ENCODE measurements at regions not wholly inside any gene's neighbourhood (a gene's known extent, or its start where the extent isn't known, plus 50 kb on each side); places are given as distances from the start of the nearest gene placed in this dataset.
"Not testable (repeated sequence)": the region's sequence is repeated elsewhere in the genome, so short reads cannot be mapped to it uniquely, and the experiment has no call there.

DNA sequence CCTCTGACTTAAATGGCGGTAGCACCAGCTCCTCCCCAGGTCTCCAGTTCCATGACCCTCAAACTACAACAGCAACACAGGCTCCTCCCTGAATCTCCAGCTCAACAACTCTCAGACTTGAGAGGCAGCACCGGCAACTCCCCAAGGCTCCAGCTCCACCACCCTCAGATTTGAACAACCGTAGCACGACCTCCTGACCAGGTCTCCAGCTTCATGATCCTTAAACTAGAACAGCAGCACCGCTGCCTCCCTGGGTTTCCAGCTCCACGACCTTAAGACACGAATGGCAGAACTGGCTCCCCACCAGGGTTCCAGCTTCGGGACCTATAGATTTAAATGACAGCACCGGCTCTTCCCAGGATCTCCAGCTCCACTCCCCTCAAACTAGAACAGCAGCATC is 325.8 kb downstream of the PREX1 start:
- Histone ChIP-seq H3K27ac (no peak overlapping the region), H3K4me3 (no peak overlapping the region)
- TF ChIP-seq, protein P1, sequence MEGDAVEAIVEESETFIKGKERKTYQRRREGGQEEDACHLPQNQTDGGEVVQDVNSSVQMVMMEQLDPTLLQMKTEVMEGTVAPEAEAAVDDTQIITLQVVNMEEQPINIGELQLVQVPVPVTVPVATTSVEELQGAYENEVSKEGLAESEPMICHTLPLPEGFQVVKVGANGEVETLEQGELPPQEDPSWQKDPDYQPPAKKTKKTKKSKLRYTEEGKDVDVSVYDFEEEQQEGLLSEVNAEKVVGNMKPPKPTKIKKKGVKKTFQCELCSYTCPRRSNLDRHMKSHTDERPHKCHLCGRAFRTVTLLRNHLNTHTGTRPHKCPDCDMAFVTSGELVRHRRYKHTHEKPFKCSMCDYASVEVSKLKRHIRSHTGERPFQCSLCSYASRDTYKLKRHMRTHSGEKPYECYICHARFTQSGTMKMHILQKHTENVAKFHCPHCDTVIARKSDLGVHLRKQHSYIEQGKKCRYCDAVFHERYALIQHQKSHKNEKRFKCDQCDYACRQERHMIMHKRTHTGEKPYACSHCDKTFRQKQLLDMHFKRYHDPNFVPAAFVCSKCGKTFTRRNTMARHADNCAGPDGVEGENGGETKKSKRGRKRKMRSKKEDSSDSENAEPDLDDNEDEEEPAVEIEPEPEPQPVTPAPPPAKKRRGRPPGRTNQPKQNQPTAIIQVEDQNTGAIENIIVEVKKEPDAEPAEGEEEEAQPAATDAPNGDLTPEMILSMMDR (IDR thresholded peaks at IDR 0.05), result no peak
- DNase-seq (ENCODE audit: low spot score), result peak; percentile 49

DNA sequence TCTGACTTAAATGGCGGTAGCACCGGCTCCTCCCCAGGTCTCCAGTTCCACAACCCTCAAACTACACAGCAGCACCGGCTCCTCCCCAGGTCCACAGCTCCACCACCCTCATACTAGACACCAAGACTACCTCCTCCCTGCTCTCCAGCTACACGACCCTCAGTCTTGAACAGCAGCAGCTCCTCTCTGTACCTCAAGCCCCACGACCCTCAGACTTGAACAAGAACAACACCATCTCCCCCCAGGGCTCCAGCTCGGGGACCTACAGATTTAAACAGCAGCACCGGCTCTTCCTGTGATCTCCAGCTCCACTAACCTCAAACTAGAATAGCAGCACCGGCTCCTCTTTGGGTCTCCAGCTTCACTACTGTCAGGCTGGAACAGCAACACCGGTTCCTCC is 326.9 kb downstream of the PREX1 start:
- DNase-seq (ENCODE audit: low spot score), result peak; percentile 36
- not testable (repeated sequence) for H3K27ac ChIP-seq, H3K4me3 ChIP-seq

DNA sequence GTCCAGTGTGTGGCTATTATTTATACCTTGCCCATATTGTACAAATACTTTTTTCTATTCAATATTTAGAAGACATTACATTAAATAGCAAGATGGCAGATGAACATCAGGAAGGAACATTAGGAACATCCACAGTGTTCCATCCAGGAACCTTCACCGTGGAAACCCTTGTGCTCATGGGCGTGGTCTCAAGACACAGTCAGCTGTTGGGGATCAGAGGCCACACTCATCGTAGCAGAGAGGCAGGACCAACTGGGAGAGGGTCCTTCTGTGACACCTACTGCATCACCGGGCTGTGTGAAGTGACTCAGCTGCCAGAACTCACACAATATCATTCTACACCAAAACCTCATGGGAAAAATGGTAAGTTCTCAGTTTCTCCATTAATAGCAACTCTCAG is 328.9 kb downstream of the PREX1 start:
- not testable (repeated sequence) for H3K27ac ChIP-seq; DNase-seq (ENCODE audit: low spot score); H3K4me3 ChIP-seq

DNA sequence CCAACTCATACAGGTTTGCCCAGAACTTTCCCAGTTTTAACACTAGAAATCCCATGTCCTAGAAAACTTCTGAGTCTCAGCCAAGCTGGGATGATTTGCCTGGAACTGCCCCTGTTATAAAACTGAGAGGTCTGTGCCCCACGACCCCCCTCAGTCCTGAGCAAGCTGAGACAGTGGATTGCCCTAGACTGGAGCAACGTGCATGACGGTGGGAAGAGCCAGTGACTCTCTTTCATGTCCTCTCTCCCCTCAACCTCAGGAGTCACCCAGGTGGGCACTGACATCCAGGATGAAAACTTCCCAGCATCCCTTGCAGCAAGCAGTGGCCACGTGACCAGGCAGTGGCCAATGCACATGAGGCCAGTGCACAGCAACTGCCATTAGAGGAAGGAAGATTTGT is 329.7 kb downstream of the PREX1 start:
- not testable (repeated sequence) for H3K4me3 ChIP-seq, H3K27ac ChIP-seq
- peak; percentile 12 for DNase-seq (ENCODE audit: low spot score)

DNA sequence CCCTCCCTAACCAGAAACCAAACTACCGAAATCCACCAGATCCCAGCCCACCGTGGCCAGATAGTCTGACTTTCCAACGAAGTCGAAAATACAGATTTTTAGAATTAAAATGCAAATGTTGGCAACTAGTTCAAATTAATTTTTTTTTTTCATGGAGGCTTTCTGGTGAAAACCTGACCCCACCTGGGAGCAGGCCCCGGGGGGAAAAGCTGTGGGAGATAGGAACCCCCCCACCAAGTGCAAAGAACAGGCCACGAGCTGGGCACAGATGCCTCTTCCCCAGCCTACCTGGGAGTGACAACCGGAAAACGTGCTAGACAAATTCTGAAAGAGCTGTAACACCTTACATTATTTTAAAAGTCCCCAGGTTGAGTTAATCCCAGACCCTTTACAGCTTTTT is 333.8 kb downstream of the PREX1 start:
- H3K27ac ChIP-seq, result no peak overlapping the region
- no peak overlapping the region for H3K4me3 ChIP-seq
- TF ChIP-seq, protein P1 (IDR thresholded peaks at IDR 0.05), result no peak
- DNase-seq (ENCODE audit: low spot score), result peak; percentile 19

DNA sequence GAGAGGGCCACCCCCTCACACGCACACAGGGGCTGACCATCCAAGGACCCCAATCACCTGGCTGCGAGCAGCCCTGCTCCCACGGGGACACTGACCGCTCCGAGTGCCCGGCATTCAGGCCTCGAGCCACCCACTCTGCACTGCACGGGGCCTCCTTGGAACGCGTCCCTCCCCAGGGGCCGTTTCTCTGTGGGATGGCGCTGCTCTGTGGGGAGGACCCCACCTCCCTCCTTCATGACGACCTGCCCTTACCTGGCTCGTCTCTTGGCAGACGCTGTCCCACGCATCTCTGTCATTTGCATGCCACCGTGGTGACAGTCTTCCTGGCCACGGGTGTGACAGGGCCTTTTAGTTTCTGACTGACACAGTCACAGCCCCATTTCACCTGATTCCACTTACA is 334.5 kb downstream of the PREX1 start:
- DNase-seq (ENCODE audit: low spot score), result peak; percentile 17
- not testable (repeated sequence) for H3K27ac ChIP-seq, H3K4me3 ChIP-seq

DNA sequence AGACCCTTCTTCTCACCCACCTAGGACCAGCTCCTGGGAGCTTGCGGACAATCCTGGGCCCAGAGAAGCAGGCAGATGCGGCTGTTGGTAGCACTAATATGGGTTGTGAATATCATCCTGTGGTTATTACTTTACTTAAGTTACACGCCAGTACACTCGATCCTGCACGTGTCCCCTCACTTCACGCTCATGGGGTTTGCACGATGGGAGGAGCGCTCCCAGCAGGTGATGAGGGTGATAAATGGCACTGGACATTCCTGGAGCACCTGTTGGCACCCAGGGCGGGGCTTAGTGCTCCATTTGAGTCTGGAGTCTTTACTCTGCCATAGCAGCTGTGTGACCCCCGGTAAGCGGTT is 335.1 kb downstream of the PREX1 start:
- H3K4me3 ChIP-seq, result no peak overlapping the region
- TF ChIP-seq, protein P1 (IDR thresholded peaks at IDR 0.05), result no peak
- peak; percentile 21 for DNase-seq (ENCODE audit: low spot score)
- no peak overlapping the region for H3K27ac ChIP-seq

DNA sequence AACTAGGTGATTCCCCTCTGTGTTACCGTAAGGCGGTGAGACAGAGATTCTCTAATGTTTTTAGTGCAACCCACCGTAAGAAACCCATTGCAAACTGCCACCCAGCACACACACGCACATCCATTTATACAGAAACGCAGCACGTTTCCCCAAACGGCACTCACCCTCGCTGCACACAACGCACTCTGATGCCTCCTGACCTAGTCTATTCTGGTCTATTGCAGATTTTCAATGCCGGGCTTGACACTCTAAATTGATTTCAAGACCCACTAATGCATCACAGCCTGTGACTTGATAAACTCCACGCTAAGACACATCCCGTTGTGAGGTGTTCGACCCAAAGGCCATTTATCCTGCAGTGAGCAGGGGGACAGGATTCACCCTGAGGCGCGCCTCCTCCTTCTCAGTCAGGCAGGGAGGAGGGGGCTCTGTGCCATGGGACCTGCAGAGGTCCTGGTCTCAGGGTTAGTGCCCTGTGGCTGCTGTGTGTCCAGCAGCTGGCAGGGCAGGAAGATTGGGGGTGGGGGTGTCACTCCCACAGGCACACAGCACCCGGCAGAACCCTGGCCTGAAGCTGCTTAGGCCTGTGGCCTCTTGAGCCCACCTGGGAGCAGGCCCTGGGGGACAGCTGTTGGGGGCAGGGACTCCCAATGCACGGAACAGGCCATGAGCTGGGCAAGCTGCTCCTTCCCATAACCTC is 335.6 kb downstream of the PREX1 start:
- no peak overlapping the region for H3K4me3 ChIP-seq
- TF ChIP-seq, protein P1 (IDR thresholded peaks at IDR 0.05), result no peak
- DNase-seq (ENCODE audit: low spot score), result peak; percentile 45
- H3K27ac ChIP-seq, result no peak overlapping the region

DNA sequence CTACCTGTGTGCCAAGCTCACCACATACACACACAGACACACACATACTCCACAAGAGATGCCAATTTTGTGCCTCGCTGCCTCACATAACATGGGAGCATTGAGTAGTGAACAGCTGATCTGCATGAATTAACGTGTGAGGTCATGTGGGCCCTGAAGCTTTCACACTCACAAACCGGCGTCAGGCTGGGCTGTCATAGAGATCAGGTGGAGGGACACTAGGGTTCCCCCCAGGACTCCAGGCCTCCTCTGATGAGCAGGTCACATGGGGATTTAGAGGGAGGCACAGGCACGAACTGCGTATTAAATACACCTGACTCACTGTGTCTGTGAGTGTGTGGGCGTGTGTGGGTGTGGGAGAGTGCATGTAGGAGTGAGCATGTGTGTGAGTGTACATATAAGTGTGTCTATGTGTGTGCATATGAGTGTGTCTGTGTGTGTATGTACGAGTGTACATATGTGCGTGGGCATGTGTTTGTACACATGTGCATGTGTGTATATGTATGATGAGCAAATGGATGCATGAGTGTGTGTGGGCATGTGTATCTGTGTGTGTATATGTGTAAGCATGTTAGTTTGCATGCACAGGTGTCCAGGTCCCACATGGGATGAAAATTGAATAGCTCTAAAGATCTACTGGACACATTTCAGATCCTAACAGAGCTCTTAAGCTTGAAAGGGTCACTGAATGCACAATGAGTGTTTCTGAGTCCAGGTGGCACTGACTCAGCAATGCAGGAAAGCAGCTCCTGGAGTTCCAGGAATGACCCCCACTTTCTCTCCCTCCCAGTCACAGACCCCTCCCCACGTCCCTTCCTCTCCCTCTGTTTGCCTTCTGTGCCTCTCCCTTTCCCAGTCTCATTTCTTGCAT is 336.6 kb downstream of the PREX1 start:
- TF ChIP-seq, protein P1 (IDR thresholded peaks at IDR 0.05), result no peak

DNA sequence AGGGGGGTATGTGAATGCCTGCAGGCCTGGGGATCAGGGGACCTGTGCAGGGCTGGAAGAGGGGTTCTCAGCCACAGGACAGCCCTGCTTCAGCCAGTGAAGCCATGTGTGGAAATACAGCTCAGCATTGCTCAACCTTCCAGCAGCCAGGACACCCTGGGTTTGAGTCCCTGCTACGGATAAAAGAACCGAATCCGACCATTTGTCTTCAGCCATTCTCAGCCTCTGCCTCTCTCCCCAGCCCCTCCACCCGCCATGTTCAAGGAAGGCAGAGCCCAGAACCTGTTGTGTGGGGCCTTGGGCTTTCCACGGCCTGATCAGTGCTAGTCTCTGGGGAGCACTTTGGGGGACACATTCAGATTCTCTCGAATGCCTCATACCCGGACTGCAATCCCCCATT is 337.5 kb downstream of the PREX1 start:
- not testable (repeated sequence) for H3K27ac ChIP-seq
- peak; percentile 22 for DNase-seq (ENCODE audit: low spot score)

More for the DNA sequence above, 336.6 kb downstream of the PREX1 start:
- peak; percentile 58 for DNase-seq (ENCODE audit: low spot score)
- no peak overlapping the region for H3K4me3 ChIP-seq
- no peak overlapping the region for H3K27ac ChIP-seq

More for the DNA sequence above, 337.5 kb downstream of the PREX1 start:
- H3K4me3 ChIP-seq, result not testable (repeated sequence)
